HG02642 (cell line): ENCODE measurements at regions not wholly inside any gene's neighbourhood (a gene's known extent, or its start where the extent isn't known, plus 50 kb on each side); places are given as distances from the start of the nearest gene placed in this dataset.
"Not testable (repeated sequence)": the region's sequence is repeated elsewhere in the genome, so short reads cannot be mapped to it uniquely, and the experiment has no call there.

Experiments used
- ATAC-seq: cut with Tn5 transposase; IDR thresholded peaks from one replicate; pipeline ENCODE4 v1.9.1; 2021; ENCODE audit warnings: mild to moderate bottlenecking; ENCODE audit not compliant: unreplicated experiment, poor library complexity

DNA sequence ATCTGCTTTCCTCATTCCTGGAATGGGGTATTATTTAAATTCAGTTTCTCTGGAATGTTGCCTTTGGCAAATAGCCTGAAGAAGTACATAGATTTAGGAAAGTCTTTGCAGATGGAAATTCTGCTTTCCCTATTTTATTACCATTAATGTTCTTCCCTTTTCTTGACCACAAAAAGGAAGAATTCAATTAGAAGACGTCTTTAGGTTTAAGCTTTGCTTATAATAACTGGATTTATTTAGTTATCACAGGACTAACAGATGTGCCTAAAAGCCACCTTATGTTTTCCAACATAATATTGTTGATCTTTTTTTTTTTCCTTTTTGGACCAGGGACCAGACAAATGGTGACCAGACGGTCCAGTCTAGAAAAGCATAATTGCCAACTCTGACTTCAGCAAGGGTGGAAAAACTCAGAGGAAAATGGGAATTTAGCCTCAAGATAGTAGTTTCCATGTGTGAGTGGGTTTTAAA lies 210.1 kb upstream of the SPRY2 start:
- ATAC-seq = no peak

DNA sequence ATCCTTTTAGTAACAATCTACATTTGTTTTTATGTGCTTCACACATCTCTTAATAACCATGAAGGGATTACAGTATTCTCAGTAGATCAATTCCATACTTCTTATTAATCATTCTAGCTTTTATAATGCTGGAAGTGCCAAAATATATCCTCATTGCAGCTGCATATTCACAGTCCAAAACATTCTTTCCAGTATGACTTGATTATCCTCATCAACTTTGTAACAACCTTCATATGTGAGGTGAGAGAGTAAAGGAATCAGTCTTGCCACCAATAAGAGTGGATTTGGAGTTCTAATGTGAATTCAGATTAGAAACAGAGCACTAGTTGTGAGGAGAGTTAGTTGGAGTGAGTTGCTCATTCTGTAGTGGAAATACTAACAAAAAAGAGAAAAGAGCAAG lies 208.0 kb upstream of the SPRY2 start:
- no peak for ATAC-seq

- no peak for ATAC-seq
These were observed 207.2 kb upstream of the SPRY2 start for GRCh38 chr13:80547885-80548825.

DNA sequence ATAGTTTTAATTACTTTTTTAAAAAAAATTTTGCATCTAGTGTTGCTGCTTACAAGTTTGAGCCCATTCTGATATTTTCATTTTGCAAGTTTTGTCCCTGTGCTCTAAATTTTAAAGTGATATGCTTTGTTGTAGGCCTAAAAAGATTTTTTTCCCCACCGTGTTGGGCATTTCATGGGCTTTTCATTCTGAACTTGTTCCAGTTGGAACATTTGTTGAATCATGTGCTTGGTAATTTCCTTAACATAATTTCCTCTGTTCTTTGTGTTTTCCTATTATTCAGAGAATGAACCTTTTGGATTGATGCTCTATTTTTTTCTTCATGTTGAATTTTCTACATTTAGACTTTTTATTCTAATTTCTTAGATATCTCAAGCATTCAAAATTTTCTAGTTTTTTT lies 206.4 kb upstream of the SPRY2 start:
- no peak for ATAC-seq

GRCh38 chr13:80533175-80533574 lies 192.2 kb upstream of the SPRY2 start:
- ATAC-seq = no peak

DNA sequence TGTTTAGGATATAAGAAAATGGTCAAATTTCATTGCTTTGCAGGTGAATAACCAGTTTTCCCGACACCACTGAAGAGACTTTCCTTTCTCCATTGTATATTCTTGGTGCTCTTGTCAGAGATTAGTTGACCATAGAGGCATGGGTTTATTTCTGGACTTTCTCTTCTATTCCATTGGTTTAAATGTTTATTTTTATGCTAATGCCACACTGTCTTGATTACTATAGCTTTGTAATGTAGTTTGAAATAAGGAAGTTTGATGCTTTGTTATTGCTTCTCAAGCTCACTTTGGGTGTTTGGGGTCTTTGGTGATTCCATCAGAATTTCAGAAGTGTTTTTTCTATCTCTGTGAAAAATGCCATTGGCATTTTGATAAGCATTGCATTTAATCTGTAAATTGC lies 190.0 kb upstream of the SPRY2 start:
- ATAC-seq = no peak

- no peak for ATAC-seq
These were observed 189.3 kb upstream of the SPRY2 start for GRCh38 chr13:80530191-80530590.

DNA sequence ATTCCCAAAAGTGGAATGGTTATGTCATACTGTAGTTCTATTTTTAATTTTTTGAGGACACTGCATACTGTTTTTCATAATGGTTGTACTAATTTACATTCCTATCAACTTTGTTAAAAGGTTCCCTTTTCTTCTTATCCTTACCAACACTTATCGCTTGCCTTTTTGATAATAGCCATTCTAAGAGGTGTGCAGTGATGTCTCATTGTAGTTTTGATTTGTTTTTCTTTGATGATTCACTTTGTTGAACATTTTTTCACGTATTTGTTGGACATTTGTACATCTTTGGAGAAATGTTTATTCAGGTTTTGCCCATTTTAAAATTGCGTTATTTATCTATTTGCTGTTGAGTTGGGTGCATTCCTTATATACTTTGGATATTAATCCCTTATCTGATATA lies 188.8 kb upstream of the SPRY2 start:
- ATAC-seq = no peak

DNA sequence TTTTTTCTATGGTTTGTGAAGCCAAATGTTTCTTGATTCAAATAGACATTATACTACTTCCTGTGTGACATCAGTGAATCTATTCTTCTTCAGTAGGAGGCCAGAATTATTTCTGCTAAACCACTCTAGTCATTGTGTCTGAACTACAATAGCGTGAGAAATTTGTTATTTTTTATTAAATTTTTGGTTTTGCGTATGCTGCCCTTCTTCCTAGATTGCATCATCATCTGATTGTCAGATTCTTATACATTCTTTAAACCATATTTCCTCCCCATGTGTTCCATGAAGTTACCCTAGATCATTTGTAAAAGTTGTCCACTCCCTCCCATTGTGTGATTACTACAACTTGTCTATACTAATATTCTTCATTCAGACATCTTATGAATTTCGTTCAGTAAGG lies 187.8 kb upstream of the SPRY2 start:
- no peak for ATAC-seq

GRCh38 chr13:80527400-80527799 lies 186.5 kb upstream of the SPRY2 start:
- ATAC-seq = no peak

- ATAC-seq = no peak
These were observed 183.7 kb upstream of the SPRY2 start for GRCh38 chr13:80524447-80525215.

DNA sequence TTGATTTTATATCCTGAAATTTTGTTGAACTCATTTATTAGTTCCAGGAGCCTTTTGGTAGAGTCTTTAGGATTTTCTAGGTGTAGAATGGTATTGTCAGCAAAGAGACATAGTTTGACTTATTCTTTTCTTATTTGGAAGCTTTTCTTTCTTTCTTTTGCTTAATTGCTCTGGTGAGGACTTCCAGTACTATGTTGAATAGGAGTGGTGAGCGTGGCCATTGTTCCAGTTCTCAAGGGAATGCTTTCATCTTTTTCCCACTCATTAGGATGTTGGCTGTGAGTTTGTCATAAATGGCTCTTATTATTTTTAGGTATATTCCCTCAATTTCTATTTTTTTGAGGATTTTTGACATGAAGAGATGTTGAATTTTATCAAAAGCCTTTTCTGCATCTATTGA lies 182.2 kb upstream of the SPRY2 start:
- ATAC-seq = no peak

GRCh38 chr13:80522463-80522862 lies 181.5 kb upstream of the SPRY2 start:
- not testable (repeated sequence) for ATAC-seq

DNA sequence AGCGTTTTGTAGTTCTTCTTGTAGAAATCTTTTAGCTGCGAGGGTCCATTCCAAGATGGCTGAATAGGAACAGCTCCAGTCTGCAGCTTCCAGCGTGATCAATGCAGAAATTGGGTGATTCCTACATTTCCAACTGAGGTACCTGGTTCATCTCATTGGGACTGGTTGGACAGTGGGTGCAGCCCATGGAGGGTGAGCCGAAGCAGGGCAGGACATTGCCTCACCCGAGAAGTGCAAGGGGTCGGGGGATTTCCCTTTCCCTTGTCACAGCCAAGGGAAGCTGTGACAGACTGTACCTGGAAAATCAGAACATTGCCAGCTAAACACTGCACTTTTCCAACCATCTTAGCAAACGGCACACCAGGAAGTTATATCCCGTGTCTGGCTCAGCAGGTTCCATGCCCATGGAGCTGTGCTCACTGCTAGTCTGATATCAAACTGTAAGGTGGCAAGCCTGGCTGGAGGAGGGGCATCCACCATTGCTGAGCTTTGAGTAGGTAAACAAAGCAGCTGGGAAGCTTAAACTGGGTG lies 176.0 kb upstream of the SPRY2 start:
- ATAC-seq = no peak

DNA sequence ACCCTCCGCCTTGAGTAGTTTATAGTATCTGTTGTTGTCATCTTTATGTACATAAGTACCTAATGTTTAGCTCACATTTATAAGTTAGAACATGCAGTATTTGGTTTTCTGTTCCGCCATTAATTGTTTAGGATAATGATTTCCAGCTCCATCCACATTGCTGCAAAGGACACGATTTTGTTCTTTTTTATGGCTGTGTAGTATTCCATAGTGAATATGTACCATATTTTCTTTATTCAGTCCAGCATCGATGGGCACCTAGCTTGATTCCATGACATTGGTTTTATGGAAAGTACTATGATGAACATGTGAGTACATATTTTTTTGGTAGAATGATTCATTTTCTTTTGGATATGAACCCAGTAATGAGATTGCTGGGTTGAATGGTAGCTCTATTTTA lies 174.4 kb upstream of the SPRY2 start:
- ATAC-seq = no peak

DNA sequence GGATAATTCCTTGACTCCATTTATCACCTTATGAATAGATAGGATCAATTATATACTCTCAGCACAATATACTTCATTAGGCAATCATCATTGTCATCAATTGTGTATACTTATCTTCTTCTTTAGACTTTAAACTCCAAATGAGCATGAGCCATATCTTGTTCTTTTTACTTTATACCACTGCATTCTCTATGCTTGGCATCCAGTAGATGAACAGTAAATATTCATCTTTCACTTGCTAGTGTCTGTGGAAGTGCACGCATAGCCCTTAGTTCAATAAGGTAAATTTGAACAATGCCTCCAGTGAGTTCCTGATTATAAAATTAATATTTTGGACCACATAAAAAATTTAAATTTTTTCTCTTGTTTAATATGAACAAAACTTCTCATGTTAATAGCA lies 172.3 kb upstream of the SPRY2 start:
- ATAC-seq = no peak

DNA sequence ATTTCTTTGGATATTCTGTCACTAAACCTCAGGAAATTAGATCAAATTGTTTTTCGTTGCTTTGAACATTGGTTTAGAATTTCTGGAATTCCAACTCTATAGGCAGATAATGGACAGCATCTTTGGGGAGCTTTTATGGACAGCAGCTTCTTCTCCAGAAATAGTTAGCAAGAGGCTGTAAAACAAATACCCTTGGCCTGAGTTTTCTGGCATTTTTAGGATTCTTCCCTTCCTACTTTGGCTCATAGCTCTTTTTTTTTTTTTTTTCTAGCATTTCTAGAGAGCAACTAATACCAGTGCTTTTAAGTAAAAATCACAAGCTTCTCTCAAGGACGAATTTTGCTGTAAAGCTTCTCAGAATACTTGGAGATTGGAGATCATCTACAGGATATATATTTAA lies 169.8 kb upstream of the SPRY2 start:
- ATAC-seq = no peak

GRCh38 chr13:80509264-80509663 lies 168.3 kb upstream of the SPRY2 start:
- no peak for ATAC-seq

- no peak for ATAC-seq
These were observed 167.1 kb upstream of the SPRY2 start for GRCh38 chr13:80508031-80508430.

GRCh38 chr13:80504453-80504852 lies 163.5 kb upstream of the SPRY2 start:
- ATAC-seq = no peak

GRCh38 chr13:80502359-80502758 lies 161.4 kb upstream of the SPRY2 start:
- ATAC-seq = no peak
